ENCODE measurements at regions not wholly inside any gene's neighbourhood (a gene's known extent, or its start where the extent isn't known, plus 50 kb on each side); places are given as distances from the start of the nearest gene placed in this dataset.
A peak's percentile ranks its signal among the peaks of the same experiment; 100 is the strongest.

GRCh38 chr18:55166260-55166598 lies 207.0 kb upstream of the CCDC68 start:
- DNase-seq: no peak

GRCh38 chr18:55163550-55163949 lies 204.3 kb upstream of the CCDC68 start:
- DNase-seq: no peak

GRCh38 chr18:55161916-55162315 lies 202.7 kb upstream of the CCDC68 start:
- DNase-seq: no peak

- no peak for DNase-seq
These were observed 199.8 kb upstream of the CCDC68 start for GRCh38 chr18:55159027-55159426.

- DNase-seq: no peak
These were observed 199.3 kb upstream of the CCDC68 start for GRCh38 chr18:55158570-55158969.

GRCh38 chr18:55153346-55153745 lies 194.1 kb upstream of the CCDC68 start:
- no peak for DNase-seq

- DNase-seq: no peak
These were observed 193.5 kb upstream of the CCDC68 start for GRCh38 chr18:55152801-55153200.

GRCh38 chr18:55149994-55150393 lies 190.7 kb upstream of the CCDC68 start:
- no peak for DNase-seq

GRCh38 chr18:55147791-55148190 lies 188.5 kb upstream of the CCDC68 start:
- DNase-seq: no peak

GRCh38 chr18:55144193-55144930 lies 185.1 kb upstream of the CCDC68 start:
- no peak for DNase-seq

- DNase-seq: no peak
These were observed 183.1 kb upstream of the CCDC68 start for GRCh38 chr18:55142410-55142809.

- no peak for DNase-seq
These were observed 182.1 kb upstream of the CCDC68 start for GRCh38 chr18:55141318-55141717.

GRCh38 chr18:55139836-55140235 lies 180.6 kb upstream of the CCDC68 start:
- DNase-seq: peak; percentile 25

- DNase-seq: no peak
These were observed 180.0 kb upstream of the CCDC68 start for GRCh38 chr18:55139307-55139706.

GRCh38 chr18:55138401-55138800 lies 179.1 kb upstream of the CCDC68 start:
- DNase-seq: no peak

- DNase-seq: no peak
These were observed 178.3 kb upstream of the CCDC68 start for GRCh38 chr18:55137602-55138001.

- no peak for DNase-seq
These were observed 177.6 kb upstream of the CCDC68 start for GRCh38 chr18:55136864-55137263.

- DNase-seq: no peak
These were observed 177.0 kb upstream of the CCDC68 start for GRCh38 chr18:55136258-55136657.

- no peak for DNase-seq
These were observed 174.1 kb upstream of the CCDC68 start for GRCh38 chr18:55133378-55133777.

GRCh38 chr18:55128437-55128836 lies 169.2 kb upstream of the CCDC68 start:
- no peak for DNase-seq

- DNase-seq: no peak
These were observed 165.0 kb upstream of the CCDC68 start for GRCh38 chr18:55124078-55124763.

GRCh38 chr18:55123361-55123760 lies 164.1 kb upstream of the CCDC68 start:
- no peak for DNase-seq

GRCh38 chr18:55121397-55122170 lies 162.3 kb upstream of the CCDC68 start:
- DNase-seq: no peak

GRCh38 chr18:55120896-55121295 lies 161.6 kb upstream of the CCDC68 start:
- DNase-seq: no peak

Measured in DMS79 treated with DMSO at 0.1 percent for 48 hours (cell line).